ENCODE measurements at regions not wholly inside any gene's neighbourhood (a gene's known extent, or its start where the extent isn't known, plus 50 kb on each side); places are given as distances from the start of the nearest gene placed in this dataset.

DNA sequence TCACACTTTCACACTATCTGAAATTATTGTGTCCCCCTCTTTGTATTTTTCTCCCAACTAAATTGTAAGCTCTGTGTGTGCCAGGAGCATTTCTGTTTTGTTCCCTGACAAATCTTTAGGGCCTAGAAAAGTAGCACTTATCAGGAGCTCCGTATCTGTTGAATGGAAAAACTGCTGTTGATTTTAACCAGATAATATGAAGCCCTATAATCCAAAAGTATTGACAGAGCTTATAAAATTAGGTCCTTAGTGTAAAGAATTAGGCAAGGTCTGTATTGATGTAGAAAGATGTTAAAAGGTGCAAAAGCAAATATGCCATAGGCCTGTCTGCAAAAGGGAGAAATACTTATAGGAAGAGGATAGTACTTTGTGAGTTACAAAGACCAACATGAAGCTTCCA lies 109.4 kb upstream of the ISL1 start:
- WGBS, 2 donors = 67 to 69% methylated on average over 1 of the region's 1 CpG
- no peaks in the 10 kb centered on the region for H3K36me3 ChIP-seq
- H3K4me1 ChIP-seq = no peaks in the 10 kb centered on the region
- intact Hi-C loops (cut with DNase I) = no loop called here
- DNase-seq (no peak), ATAC-seq (no peak)
- no peaks in the 10 kb centered on the region for H3K27me3 ChIP-seq
- no peak overlapping the region for H3K4me3 ChIP-seq
- no peak overlapping the region for H3K27ac ChIP-seq
- TF ChIP-seq, protein P1, sequence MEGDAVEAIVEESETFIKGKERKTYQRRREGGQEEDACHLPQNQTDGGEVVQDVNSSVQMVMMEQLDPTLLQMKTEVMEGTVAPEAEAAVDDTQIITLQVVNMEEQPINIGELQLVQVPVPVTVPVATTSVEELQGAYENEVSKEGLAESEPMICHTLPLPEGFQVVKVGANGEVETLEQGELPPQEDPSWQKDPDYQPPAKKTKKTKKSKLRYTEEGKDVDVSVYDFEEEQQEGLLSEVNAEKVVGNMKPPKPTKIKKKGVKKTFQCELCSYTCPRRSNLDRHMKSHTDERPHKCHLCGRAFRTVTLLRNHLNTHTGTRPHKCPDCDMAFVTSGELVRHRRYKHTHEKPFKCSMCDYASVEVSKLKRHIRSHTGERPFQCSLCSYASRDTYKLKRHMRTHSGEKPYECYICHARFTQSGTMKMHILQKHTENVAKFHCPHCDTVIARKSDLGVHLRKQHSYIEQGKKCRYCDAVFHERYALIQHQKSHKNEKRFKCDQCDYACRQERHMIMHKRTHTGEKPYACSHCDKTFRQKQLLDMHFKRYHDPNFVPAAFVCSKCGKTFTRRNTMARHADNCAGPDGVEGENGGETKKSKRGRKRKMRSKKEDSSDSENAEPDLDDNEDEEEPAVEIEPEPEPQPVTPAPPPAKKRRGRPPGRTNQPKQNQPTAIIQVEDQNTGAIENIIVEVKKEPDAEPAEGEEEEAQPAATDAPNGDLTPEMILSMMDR (IDR thresholded peaks at IDR 0.05) = no peak
- H3K9me3 ChIP-seq = no peaks in the 10 kb centered on the region

DNA sequence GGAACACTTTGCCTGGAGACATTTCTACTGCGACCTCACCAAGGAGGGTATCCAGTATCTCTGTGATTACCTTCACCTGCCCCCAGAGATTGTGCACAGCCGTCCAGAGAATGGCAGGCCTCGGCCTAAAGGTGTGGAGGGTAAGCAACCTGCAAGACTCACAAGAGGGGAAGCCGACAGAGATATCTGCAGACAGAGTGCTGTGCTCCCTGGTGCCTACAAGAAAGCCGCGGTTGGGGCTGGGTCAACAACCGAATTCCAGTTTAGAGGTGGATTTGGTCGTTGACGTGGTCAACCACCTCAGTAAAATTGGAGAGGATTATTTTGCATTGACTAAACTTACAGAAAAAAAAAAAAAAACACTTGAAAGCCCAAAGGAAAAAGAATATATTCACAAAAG lies 107.8 kb upstream of the ISL1 start:
- Histone ChIP-seq H3K4me1 (no peaks in the 10 kb centered on the region), H3K4me3 (no peak overlapping the region), H3K27me3 (no peaks in the 10 kb centered on the region), H3K9me3 (no peaks in the 10 kb centered on the region), H3K36me3 (no peaks in the 10 kb centered on the region), H3K27ac (no peak overlapping the region)
- TF ChIP-seq, protein P1 (IDR thresholded peaks at IDR 0.05) = no peak
- 87 to 93% methylated on average over 9 of the region's 9 CpGs for whole genome bisulfite sequencing, 2 donors
- DNase-seq = no peak
- ATAC-seq = no peak
- intact Hi-C loops (cut with DNase I) = no loop called here

DNA sequence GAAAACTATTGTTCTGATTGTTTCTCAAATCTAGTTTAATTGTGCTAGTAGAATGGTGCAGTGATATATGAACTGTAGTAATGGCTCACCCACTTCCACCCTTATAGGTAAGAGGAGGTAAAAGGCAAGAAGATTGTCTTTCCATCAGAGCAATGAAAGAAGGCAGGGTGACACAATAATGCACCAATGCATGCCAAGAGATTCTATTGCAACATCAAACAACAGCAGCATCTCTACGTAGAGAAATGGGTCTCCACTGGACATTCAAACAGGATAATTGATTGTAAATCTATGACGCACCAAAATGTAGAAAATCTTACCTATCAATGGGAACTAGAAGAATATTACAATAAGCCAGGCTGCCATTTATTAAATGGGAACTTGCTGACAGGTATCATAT lies 107.0 kb upstream of the ISL1 start:
- Histone ChIP-seq H3K27ac (no peak overlapping the region), H3K4me1 (no peaks in the 10 kb centered on the region), H3K36me3 (no peaks in the 10 kb centered on the region), H3K9me3 (no peaks in the 10 kb centered on the region), H3K4me3 (no peak overlapping the region), H3K27me3 (no peaks in the 10 kb centered on the region)
- intact Hi-C loops (cut with DNase I) = no loop called here
- ATAC-seq = no peak
- TF ChIP-seq, protein P1 (IDR thresholded peaks at IDR 0.05) = no peak
- DNase-seq = no peak
- WGBS, 2 donors = 81 to 87% methylated on average over 2 of the region's 2 CpGs

DNA sequence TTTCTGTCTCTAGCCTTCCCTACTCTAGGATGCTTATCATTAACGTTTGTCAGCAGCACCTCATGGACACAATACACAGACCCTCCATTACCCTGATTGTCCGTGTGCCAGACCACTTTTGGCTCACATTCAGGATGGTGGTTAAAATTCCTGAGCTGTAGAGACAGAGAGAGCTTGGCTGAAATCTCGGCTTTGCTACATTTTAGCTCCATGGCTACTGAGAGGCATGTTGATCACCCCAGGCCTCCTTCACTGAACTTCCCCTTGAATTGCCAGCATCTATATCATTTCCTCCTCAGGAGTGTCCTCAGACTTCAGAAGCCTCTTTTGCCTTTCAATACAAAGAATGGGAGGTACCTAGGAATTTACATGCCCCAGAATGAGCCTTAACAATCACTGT lies 104.7 kb upstream of the ISL1 start:
- Histone ChIP-seq H3K27me3 (no peaks in the 10 kb centered on the region), H3K36me3 (no peaks in the 10 kb centered on the region), H3K9me3 (no peaks in the 10 kb centered on the region), H3K4me1 (no peaks in the 10 kb centered on the region), H3K4me3 (no peak overlapping the region), H3K27ac (no peak overlapping the region)
- TF ChIP-seq, protein P1 (IDR thresholded peaks at IDR 0.05) = no peak
- ATAC-seq (no peak), DNase-seq (no peak)
- intact Hi-C loops (cut with DNase I) = no loop called here
- 14 to 17% methylated on average over 3 of the region's 3 CpGs for WGBS, 2 donors
